KG1 (cell line): ENCODE measurements at regions not wholly inside any gene's neighbourhood (a gene's known extent, or its start where the extent isn't known, plus 50 kb on each side); places are given as distances from the start of the nearest gene placed in this dataset.

Experiments used
- DNase-seq: peaks from one replicate; lab custom pipeline; 2025; lab: John Stamatoyannopoulos, UW

DNA sequence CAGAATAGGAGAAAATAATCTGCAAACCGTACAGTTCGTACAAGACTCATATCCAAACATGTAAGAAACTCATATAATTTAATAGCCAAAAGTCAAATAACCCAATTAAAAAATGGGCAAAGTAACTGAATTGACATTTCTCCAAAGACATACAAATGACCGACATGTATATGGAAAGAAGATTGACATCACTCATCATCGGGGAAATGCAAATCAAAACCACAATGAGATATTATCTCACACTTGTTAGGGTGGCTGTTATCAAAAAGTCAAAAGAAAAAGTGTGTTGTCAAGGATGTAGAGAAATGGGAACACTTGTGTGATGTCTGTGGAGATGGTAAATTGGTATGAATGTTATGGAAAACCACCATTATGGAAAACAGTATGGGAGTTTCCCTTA, 70.5 kb upstream of the STXBP5 start:
- DNase-seq: no peak

GRCh38 chr6:147135211-147135681, 69.0 kb upstream of the STXBP5 start:
- no peak for DNase-seq

DNA sequence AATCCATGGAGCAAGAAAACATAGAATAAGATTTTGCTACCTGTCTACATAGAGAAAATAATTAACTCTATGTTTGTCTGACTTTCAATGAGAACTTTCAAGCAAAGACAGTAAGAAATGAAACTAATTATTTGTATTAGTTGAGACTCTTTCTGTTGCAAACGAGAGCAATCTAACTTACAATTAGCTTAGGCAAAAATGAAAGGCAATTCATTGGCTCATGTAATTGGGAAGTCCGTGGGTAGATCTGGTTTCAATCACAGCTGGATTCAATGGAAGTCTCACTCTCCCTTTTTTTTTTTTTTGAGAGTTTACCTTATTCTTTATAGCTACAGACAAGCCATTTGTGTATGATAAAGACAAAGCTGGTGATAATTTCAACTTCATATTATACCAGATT, 68.2 kb upstream of the STXBP5 start:
- DNase-seq: no peak

- DNase-seq: no peak
Measured at GRCh38 chr6:147137986-147138385, 66.2 kb upstream of the STXBP5 start.

- no peak for DNase-seq
Measured at GRCh38 chr6:147138835-147139234, 65.4 kb upstream of the STXBP5 start.

DNA sequence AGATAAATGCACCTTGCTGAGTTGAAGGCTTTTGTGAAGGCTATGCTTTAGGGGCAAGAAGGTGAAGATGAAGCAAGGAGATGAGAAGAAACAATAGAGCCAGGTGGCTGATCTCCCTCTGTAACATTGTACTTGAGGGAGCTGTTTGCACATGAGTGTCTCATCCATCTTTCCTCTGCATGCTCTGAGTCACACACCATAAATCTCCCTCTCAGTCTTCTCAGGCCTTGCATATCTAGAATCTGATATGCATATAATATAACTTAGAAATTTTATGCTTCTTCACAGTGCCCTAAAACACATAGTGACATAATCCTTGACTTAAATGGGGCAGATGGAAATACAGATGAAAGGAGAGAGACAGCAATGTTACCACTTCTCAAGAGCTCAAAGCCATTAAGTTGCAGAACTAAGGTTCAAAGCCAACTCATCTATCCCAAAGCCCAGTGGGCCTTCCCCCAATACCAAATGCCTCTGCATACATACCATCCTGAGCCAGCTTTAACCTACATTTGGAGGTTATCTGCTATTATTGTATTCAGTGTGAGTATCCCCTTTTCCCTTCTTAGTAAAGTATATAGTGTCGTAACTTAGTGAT, 62.4 kb upstream of the STXBP5 start:
- DNase-seq: no peak

DNA sequence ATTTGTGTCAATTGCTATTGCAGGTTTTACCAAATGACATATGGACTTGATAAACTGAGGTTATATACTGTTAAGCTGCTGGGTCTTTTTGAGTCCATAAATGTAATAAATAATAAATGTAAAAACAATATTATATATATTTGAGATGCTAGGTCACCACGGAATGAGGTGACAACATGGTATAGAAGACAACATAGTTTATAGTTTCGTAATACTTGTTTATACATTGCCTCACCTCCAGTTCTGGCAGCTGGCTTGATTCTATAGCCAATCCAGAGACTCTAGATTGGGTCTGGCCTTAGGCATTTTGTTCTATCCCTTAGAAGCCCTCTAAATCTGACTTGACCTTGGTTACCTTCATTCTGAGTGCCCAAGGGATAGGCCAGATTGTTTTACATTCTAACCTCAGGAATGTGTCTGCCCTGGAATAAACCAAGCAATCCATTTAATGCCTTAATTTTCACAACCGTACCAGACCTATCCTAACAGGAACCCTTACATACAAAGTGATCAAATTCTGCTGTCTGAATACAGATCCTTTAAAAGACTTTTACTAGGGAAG, 61.5 kb upstream of the STXBP5 start:
- DNase-seq: no peak

GRCh38 chr6:147149092-147149491, 55.1 kb upstream of the STXBP5 start:
- no peak for DNase-seq

- no peak for DNase-seq
Measured at GRCh38 chr6:147149826-147150225, 54.4 kb upstream of the STXBP5 start.

- DNase-seq: no peak
Measured at GRCh38 chr6:147150293-147150692, 53.9 kb upstream of the STXBP5 start.
